Osteoblast (primary cell): ENCODE measurements at regions not wholly inside any gene's neighbourhood (a gene's known extent, or its start where the extent isn't known, plus 50 kb on each side); places are given as distances from the start of the nearest gene placed in this dataset.

ENCODE experiments used
- DNase-seq: peaks from one replicate; pipeline ENCODE4 v3.0.0; 2011; ENCODE audit warnings: low spot score, mixed read lengths; ENCODE audit not compliant: insufficient read length; ENCODE audit errors: missing footprints
- H2AFZ ChIP-seq: 2 replicates; pipeline ENCODE4 v1.6.0; 2011; ENCODE audit warnings: mild to moderate bottlenecking, low read length
- H3K27ac ChIP-seq: 2 replicates; pipeline ENCODE4 v1.5.1; 2011; ENCODE audit warnings: mild to moderate bottlenecking, low read depth, low read length, moderate library complexity
- H3K27me3 ChIP-seq: 2 replicates; pipeline ENCODE4 v1.6.0; 2012; ENCODE audit warnings: mild to moderate bottlenecking, control low read depth, inconsistent platforms, low read length, moderate library complexity; ENCODE audit not compliant: insufficient read depth
- H3K36me3 ChIP-seq: 2 replicates; pipeline ENCODE4 v1.5.1; 2011; ENCODE audit warnings: mild to moderate bottlenecking, low read length, control low read depth, moderate library complexity; ENCODE audit not compliant: insufficient read depth
- H3K4me1 ChIP-seq: 2 replicates; pipeline ENCODE4 v1.5.1; 2011; ENCODE audit warnings: mild to moderate bottlenecking, low read length, control low read depth, moderate library complexity; ENCODE audit not compliant: insufficient read depth
- H3K4me2 ChIP-seq: 2 replicates; pipeline ENCODE4 v1.6.0; 2011; ENCODE audit warnings: mild to moderate bottlenecking, low read length; ENCODE audit not compliant: insufficient read depth
- H3K4me3 ChIP-seq: fragments of 200-600 bp; sonication (generic); 3 replicates; pipeline ENCODE4 v1.5.1; 2012; ENCODE audit warnings: mild to moderate bottlenecking, low read length, inconsistent platforms; ENCODE audit not compliant: insufficient read depth
- H3K79me2 ChIP-seq: 2 replicates; pipeline ENCODE4 v1.6.0; 2012; ENCODE audit warnings: mild to moderate bottlenecking, low read length, control low read depth, inconsistent platforms; ENCODE audit not compliant: insufficient read depth
- H3K9me3 ChIP-seq: 2 replicates; pipeline ENCODE4 v1.5.1; 2011; ENCODE audit warnings: low read depth, low read length, control low read depth
- H4K20me1 ChIP-seq: 2 replicates; pipeline ENCODE4 v1.6.0; 2012; ENCODE audit warnings: mild to moderate bottlenecking, low read length, control low read depth; ENCODE audit not compliant: insufficient read depth
- CTCF ChIP-seq: IDR thresholded peaks from 2 replicates; pipeline ENCODE4 v1.5.1; 2011; ENCODE audit warnings: mild to moderate bottlenecking, low read depth, low read length, moderate library complexity; ENCODE audit errors: extremely low read depth

- Histone ChIP-seq H3K36me3 (no peaks in the 10 kb centered on the region), H3K9me3 (no peaks in the 10 kb centered on the region), H3K4me3 (no peak overlapping the region), H3K4me1 (no peaks in the 10 kb centered on the region), H3K79me2 (no peaks in the 10 kb centered on the region), H3K27me3 (no peaks in the 10 kb centered on the region), H3K4me2 (no peak overlapping the region), H3K27ac (no peak overlapping the region), H4K20me1 (no peaks in the 10 kb centered on the region), H2AFZ (no peak overlapping the region)
- DNase-seq = no peak
- TF ChIP-seq CTCF = no peak
Measured at GRCh38 chr6:113055998-113056397, 708.9 kb downstream of the RFPL4B start.

- Histone ChIP-seq H3K27me3 (no peaks in the 10 kb centered on the region), H3K27ac (no peak overlapping the region), H3K4me1 (no peaks in the 10 kb centered on the region), H2AFZ (peak overlapping the region; percentile 7), H3K4me2 (no peak overlapping the region), H4K20me1 (no peaks in the 10 kb centered on the region), H3K79me2 (no peaks in the 10 kb centered on the region), H3K36me3 (no peaks in the 10 kb centered on the region), H3K9me3 (no peaks in the 10 kb centered on the region), H3K4me3 (no peak overlapping the region)
- TF ChIP-seq CTCF = no peak
- no peak for DNase-seq
Measured at GRCh38 chr6:113057567-113058053, 710.5 kb downstream of the RFPL4B start.

- H2AFZ ChIP-seq = peak overlapping the region; percentile 32
Measured at GRCh38 chr6:113060664-113061063, 713.5 kb downstream of the RFPL4B start.

GRCh38 chr6:113065611-113066010, 718.5 kb downstream of the RFPL4B start:
- peak overlapping the region; percentile 73 for H3K27ac ChIP-seq
- H3K4me1 ChIP-seq = peaks cover 37% of the 10 kb centered on the region
- peak overlapping the region; percentile 18 for H3K4me3 ChIP-seq
- H3K9me3 ChIP-seq = no peaks in the 10 kb centered on the region
- TF ChIP-seq CTCF = no peak
- no peaks in the 10 kb centered on the region for H4K20me1 ChIP-seq
- no peaks in the 10 kb centered on the region for H3K27me3 ChIP-seq
- H3K79me2 ChIP-seq = no peaks in the 10 kb centered on the region
- peak overlapping the region; percentile 61 for H3K4me2 ChIP-seq
- no peak for DNase-seq
- no peaks in the 10 kb centered on the region for H3K36me3 ChIP-seq
- peak overlapping the region; percentile 85 for H2AFZ ChIP-seq

More at GRCh38 chr6:113060664-113061063, 713.5 kb downstream of the RFPL4B start:
- H3K27me3 ChIP-seq = no peaks in the 10 kb centered on the region
- H3K27ac ChIP-seq = no peak overlapping the region
- peaks cover 7% of the 10 kb centered on the region for H3K4me1 ChIP-seq
- H3K4me2 ChIP-seq = no peak overlapping the region
- no peaks in the 10 kb centered on the region for H3K36me3 ChIP-seq
- no peaks in the 10 kb centered on the region for H3K79me2 ChIP-seq
- H3K9me3 ChIP-seq = no peaks in the 10 kb centered on the region
- DNase-seq = no peak
- H3K4me3 ChIP-seq = no peak overlapping the region
- H4K20me1 ChIP-seq = no peaks in the 10 kb centered on the region
- no peak for TF ChIP-seq CTCF
